ENCODE measurements at regions not wholly inside any gene's neighbourhood (a gene's known extent, or its start where the extent isn't known, plus 50 kb on each side); places are given as distances from the start of the nearest gene placed in this dataset.

DNA sequence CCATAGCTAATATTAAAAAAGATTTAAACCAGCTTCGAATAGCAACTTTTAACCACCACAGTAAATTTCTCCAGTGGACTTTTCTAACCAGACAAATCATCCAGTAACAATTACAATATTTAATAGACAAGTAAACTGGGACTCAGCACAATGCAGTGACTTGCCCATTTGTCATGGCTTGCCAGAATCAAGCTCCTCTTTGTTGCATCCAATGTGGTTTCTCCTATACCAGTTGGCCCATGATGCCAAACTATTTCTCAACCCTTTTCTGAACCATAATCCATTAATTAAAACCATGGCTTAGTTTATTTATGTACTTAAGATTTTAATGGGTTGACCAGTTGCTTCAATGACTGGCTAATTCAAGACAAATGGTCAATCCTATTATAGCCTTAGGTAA, 64.4 kb downstream of the DIO2 start:
- intact Hi-C loops (cut with DNase I) = no loop called here
- ATAC-seq (no peak), DNase-seq (no peak)
- WGBS, 2 donors = 73 to 75% methylated on average over 1 of the region's 1 CpG
- no peaks in the 10 kb centered on the region for H3K4me1 ChIP-seq
- no peaks in the 10 kb centered on the region for H3K27me3 ChIP-seq
- H3K9me3 ChIP-seq = no peaks in the 10 kb centered on the region
- no peaks in the 10 kb centered on the region for H3K36me3 ChIP-seq
- no peak for TF ChIP-seq CTCF (IDR thresholded peaks at IDR 0.05)
- H3K4me3 ChIP-seq = no peak overlapping the region
- no peak overlapping the region for H3K27ac ChIP-seq

GRCh38 chr14:80136358-80136757, 74.9 kb downstream of the DIO2 start:
- Histone ChIP-seq H3K9me3 (peaks cover 0 to 23% (median 0%) of the 10 kb centered on the region in 11 donors), H3K4me1 (no peaks in the 10 kb centered on the region), H3K4me3 (no peak overlapping the region), H3K27ac (peak overlapping the region in 4 of 10 donors; percentile 43 to 65 (median 52)), H3K36me3 (no peaks in the 10 kb centered on the region), H3K27me3 (no peaks in the 10 kb centered on the region)
- no peak for DNase-seq
- no peak for TF ChIP-seq CTCF (IDR thresholded peaks at IDR 0.05)
- intact Hi-C loops (cut with DNase I) = no loop called here
- ATAC-seq = no peak
- 94 to 96% methylated on average over 4 of the region's 4 CpGs for WGBS, 2 donors

- peaks cover 0 to 23% (median 0%) of the 10 kb centered on the region in 11 donors for H3K9me3 ChIP-seq
- peak overlapping the region in 5 of 10 donors; percentile 45 to 65 (median 53) for H3K27ac ChIP-seq
- peak in 6 of 8 donors; percentile 47 to 87 (median 74) for ATAC-seq
- no peaks in the 10 kb centered on the region for H3K27me3 ChIP-seq
- no peak overlapping the region for H3K4me3 ChIP-seq
- peak in 1 of 2 donors; percentile 26 for DNase-seq
- intact Hi-C loops (cut with DNase I) = no loop called here
- H3K4me1 ChIP-seq = no peaks in the 10 kb centered on the region
- no peak for TF ChIP-seq CTCF (IDR thresholded peaks at IDR 0.05)
- WGBS, 2 donors = 47 to 62% methylated on average over 3 of the region's 3 CpGs
- no peaks in the 10 kb centered on the region for H3K36me3 ChIP-seq
Measured at GRCh38 chr14:80135305-80136088, 75.8 kb downstream of the DIO2 start.

GRCh38 chr14:80134321-80134720, 77.0 kb downstream of the DIO2 start:
- no peaks in the 10 kb centered on the region for H3K27me3 ChIP-seq
- no peak for TF ChIP-seq CTCF (IDR thresholded peaks at IDR 0.05)

More at GRCh38 chr14:80134321-80134720, 77.0 kb downstream of the DIO2 start:
- ATAC-seq (no peak), DNase-seq (no peak)
- Histone ChIP-seq H3K9me3 (peaks cover 0 to 23% (median 0%) of the 10 kb centered on the region in 11 donors), H3K4me3 (no peak overlapping the region), H3K36me3 (no peaks in the 10 kb centered on the region), H3K27ac (peak overlapping the region in 2 of 10 donors; percentile 45 to 53), H3K4me1 (no peaks in the 10 kb centered on the region)
- intact Hi-C loops (cut with DNase I) = no loop called here
- 37 to 56% methylated on average over 1 of the region's 1 CpG for WGBS, 2 donors

Measured in heart right ventricle (tissue), 16 donors.